ENCODE measurements at regions not wholly inside any gene's neighbourhood (a gene's known extent, or its start where the extent isn't known, plus 50 kb on each side); places are given as distances from the start of the nearest gene placed in this dataset.

DNA sequence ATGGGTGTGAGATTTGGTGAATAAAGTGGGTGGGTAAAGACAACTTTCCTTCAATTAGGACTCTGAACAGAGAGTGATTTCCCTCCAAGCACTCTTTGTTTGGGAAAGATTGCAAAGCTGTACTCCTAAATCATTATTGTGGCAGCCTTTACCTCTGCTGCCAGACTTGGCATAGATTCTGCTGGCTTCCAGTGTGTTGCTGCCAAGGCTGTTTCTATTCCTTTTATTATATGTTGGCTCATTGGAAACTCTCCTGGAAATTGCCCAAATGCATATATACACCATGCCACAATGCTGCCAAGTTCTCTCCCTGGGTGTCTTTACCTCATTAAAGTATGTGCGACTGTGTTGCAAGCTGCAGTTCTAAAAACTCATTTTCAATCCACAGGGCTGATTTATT is 668.0 kb downstream of the MRPL39 start:
- DNase-seq (ENCODE audit: extremely low read depth, low read depth), result no peak

DNA sequence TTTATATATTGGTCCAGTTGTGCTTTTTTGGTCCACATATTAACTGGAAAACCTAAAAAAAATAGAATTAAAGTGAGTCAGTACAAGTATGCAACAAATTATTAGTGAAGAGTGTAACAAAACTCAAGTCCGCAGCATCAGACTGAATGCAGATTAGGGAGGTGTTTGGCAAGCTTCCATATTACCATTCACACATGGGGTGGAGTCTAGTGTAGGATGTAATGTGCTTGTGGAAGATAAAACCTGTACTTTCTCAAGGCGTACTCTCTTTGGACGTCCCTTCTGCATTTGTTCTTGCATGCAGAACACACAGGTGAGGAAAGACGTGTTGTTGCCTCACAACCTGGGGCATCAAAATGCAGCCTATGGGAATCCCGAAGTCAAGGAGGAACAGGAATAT is 668.7 kb downstream of the MRPL39 start:
- no peak for DNase-seq (ENCODE audit: extremely low read depth, low read depth)

DNA sequence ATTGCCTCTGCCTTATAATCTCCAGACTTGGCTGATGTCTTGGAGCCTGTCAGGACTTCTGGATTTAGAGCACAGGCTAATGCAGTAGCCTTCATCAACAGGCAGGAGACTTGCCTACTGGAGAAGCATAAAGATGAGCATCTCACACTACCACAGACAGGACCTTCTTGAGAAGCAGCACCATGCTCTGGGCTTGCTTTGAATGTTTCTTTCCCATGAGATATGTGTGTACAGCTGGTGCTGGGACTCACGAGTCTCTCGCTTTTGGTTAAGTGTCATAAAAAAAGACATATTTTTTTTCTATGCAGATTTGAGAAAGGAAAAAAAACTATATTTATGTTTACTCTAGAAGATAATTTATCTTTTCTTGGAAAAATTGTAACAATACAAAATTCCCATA is 671.3 kb downstream of the MRPL39 start:
- no peak for DNase-seq (ENCODE audit: extremely low read depth, low read depth)

DNA sequence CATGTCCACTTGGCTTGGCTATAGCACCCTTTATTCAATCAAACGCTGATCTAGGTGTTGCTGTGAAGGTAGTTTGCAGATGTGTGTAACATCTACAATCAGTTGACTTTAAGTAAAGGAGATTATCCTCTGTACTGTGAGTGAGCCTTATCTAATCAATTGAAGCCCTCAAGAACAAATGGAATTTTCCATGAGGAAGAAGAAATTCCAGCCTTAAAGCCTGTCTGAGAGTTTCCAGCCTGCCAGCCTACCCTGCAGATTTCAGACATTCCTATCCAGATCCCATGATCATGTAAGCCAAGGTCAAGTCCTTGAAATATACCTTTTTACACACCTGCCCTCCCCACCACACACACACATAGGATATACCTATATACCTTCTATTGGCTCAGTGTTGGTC is 696.7 kb downstream of the MRPL39 start:
- DNase-seq (ENCODE audit: extremely low read depth, low read depth), result no peak

DNA sequence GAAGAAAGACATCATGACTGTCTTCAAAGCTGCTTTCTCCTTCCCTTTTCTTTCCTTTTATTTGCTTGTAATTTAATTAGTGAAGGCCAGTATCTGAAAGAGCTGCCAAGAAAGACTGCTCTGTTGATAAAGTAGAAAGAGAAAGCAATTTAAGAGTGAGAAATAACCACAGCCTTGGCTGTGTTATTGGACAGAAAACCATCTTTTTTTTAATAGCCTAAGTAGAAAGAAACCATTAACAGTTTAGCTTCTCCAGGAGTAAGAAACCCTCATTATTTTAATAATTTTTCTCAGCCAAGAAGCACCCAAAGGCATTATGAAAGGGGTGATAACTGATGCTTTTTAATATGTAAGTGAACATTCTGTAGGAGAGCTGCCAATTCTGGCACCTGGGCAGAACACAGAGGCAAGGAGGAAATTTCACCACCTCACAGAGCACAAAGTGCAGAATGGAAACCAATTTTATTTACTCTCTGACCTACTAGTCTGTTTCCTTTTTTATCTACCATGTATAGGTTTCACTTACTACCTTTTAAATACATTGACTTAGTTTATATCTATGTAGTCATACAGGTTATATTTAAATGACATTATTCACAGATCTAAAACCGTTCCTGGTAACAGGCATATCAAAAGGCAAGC is 703.2 kb downstream of the MRPL39 start:
- no peak for DNase-seq (ENCODE audit: extremely low read depth, low read depth)

GRCh38 chr21:24899138-24899537 is 708.1 kb downstream of the MRPL39 start:
- no peak for DNase-seq (ENCODE audit: extremely low read depth, low read depth)

DNA sequence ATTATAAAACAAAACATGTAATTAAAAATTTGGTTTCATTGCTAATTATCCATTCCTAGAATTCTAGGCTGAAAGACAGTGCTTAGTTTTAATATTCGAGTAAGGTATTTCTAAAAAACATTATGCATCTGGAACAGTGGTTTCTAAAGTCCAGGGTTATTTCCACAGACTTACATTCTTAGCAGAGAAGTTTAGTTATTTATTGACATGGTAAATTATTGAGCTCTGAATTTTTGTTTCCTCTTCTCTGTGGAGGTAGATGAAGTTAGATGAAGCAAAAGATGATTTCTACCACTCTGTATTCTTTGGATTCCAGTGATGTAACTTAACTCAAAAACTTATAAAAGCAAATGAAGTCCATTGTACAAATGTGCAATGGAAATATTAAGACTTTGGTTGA is 709.4 kb downstream of the MRPL39 start:
- no peak for DNase-seq (ENCODE audit: extremely low read depth, low read depth)

GRCh38 chr21:24896735-24897124 is 710.6 kb downstream of the MRPL39 start:
- DNase-seq (ENCODE audit: extremely low read depth, low read depth), result no peak

DNA sequence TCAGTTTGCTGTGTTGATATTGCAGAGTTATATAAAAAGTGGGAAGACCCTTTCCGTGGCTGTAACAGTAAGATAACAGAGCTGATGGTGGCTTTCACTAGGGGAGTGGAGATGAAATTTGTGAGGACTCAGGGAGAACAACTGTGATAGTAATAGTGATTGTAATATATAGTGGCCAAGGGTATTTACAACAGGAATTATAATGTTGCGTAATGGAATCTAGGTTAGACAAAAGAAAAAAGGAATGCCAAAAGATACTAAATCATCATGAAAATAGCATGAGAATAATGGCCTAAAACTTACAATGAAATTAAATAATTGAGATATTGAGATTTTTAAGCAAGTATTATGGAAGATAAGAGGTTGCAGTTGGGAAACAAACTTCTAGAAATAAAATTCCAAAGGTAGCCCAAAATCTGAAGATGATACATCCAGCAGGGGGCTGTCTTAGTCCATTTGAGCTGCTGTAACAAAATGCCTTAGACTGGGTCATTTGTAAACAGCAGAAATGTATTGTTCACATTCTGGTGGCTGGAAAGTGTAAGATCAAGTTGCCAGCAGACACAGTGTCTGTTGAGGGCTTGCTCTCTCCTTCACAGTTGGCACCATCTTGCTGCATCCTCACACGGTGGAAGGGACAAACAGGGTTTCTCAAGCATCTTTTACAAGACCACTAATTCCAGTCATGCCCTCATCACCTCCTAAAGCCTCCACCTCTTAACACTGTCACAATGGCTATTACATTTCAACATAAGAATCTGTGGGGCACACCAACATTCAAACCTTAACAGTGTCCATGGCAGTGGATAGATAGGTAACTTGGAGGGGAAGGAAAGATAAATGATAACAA is 711.2 kb downstream of the MRPL39 start:
- peak; percentile 9 for DNase-seq (ENCODE audit: extremely low read depth, low read depth)

GRCh38 chr21:24894324-24894723 is 713.0 kb downstream of the MRPL39 start:
- no peak for DNase-seq (ENCODE audit: extremely low read depth, low read depth)

- DNase-seq (ENCODE audit: extremely low read depth, low read depth), result no peak
These were observed 717.3 kb downstream of the MRPL39 start for GRCh38 chr21:24890021-24890420.

GRCh38 chr21:24881506-24881905 is 725.8 kb downstream of the MRPL39 start:
- DNase-seq (ENCODE audit: extremely low read depth, low read depth), result peak; percentile 18

DNA sequence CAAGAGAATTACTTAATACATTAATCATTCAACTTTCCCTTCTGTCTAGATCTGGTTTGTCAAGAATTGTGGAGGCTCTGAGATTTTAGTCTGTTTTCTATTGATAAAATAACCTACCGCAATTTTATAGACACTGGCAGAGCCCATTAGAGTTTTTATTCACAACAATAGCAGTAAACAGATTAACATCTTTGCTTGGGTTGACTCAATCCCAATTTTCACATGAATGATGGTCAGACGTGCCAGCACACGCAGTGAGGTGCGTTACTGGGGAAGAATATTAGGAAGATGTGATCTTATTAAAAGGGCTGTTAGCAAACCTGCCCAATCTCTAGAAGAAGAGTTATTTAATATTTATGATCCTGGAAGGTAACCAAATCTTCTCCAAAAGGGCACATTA is 736.6 kb downstream of the MRPL39 start:
- no peak for DNase-seq (ENCODE audit: extremely low read depth, low read depth)

- DNase-seq (ENCODE audit: extremely low read depth, low read depth), result no peak
These were observed 737.4 kb downstream of the MRPL39 start for GRCh38 chr21:24869862-24870261.

DNA sequence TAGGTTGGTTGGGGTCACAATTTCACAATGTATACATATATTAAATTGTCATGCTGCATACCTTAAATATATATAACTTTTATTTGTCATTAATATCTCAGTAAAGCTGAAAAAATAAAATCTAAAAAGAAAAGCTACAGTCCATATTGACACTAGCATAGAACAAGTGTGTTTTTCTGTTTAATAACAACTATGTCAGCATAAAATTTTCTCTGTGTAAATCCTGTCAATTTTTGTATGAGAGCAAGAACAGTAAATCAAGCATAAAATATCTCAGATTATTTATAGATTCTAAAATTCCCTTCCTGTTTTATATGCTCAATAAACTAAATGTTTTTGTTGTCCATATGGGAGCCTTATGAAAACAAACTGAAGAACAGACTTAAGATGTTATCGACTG is 739.2 kb downstream of the MRPL39 start:
- DNase-seq (ENCODE audit: extremely low read depth, low read depth), result no peak

DNA sequence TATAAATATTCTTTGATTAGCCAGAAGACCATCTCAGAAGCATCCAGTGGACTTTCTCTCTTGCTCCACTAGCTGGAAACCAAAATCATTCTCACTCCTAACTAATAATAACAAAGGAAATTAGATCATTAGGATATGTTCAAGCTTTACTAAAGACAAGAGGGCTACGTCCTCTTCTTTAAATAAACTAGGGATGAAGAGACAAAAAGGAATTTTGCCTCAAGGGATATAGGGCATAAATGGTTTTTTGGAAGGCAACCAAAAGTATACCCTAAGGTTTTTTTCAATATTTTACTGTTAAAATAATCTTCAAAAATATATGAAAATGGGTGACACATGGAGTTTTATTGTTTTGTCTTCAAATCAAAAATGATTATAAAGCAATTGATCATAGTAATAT is 745.8 kb downstream of the MRPL39 start:
- DNase-seq (ENCODE audit: extremely low read depth, low read depth), result no peak

DNA sequence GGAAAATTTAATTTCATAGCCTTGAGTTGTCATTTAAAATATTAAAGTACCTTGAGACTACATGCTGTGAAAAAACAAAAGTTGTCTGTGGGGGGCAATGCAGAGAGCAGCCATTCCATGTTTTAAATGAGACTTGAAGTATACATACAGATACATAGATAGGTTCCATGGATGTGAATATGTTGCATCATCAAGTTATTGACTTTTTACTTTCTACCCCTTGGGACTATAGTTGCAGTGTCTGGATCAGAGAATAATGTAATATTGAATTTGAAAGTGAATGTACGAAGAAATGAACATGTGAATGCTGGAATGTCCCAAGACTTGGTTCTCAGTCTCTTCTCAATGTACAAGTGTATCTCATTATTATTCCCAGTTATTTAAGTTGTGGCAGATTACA is 751.0 kb downstream of the MRPL39 start:
- no peak for DNase-seq (ENCODE audit: extremely low read depth, low read depth)

DNA sequence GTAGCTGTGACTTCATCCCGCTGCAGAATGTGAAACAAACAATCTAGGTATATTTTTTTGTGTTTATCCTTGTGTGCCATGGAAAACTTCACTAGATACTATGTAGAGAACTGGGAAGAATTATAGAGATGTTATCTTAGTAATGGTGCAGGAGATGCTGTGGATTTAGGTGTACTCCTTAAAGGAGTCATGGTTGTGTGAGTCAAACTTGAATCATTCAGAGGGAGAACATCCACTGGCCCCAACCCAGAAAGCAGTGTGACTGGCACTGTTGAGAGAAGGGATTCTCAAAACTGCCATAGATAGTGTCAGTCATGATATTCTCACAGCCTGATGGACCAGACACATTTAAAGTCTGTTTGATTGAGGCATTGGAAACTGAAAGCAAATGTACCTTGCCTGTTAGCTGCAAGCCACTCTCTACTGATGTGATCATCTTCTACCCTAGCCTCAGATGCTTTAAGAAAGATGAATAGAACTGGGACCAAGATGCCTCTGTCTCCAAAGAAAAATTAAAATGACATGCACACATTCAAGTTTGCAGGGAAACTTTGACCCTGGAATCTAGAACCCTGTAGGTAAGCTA is 754.6 kb downstream of the MRPL39 start:
- DNase-seq (ENCODE audit: extremely low read depth, low read depth), result no peak

DNA sequence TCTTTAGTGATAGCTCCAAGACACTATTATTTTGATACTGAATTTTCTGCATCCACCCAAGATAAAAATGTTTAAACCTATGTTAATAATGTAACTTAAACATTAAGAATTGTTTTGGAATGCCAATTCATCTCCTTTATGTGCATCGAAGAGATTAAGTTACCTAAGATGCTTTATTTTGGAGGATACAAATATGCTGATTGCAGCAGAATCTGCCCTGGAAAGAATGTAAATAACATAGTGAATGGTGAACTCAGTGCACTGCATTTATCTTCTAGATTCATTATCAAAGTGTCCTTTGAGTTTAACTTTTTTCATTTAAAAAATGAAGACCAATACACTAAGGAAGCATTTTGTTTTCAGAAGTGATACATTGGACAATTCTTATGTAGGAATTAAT is 757.2 kb downstream of the MRPL39 start:
- no peak for DNase-seq (ENCODE audit: extremely low read depth, low read depth)

DNA sequence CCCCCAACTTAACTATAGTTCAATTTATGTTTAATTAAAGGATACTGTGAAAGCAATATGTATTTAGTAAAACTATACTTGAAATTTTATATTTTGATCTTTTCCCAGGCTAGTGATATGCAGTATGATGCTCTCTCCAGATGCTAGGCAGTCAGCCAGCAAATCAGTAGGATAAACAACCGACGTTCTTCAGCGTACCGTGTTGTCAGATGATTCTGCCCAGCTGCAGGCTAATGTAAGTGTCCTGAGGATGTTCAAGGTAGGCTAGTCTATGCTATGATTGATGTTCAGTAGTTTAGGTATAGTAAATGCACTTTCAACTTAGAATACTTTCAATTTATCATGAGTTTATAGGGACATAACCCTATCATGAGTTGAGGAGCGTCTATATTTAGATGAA is 762.6 kb downstream of the MRPL39 start:
- no peak for DNase-seq (ENCODE audit: extremely low read depth, low read depth)

DNA sequence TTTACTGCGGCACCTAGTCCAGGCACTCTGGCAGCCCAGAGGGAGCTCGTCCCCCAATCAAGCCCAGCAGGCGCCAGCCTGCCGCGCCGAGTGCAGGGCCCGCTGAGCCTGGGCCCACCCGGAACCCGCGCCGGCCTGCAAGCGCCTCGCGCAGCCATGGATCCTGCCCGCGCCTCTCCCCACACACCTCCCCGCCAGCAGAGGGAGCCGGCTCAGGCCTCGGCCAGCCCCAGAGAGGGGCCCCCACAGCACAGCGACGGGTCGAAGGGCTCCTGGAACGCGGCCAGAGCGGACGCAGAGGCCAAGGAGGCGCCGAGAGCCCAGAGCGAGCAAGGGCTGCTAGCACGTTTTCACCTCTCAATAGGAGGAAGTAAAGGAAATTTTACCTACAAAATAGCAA is 767.0 kb downstream of the MRPL39 start:
- no peak for DNase-seq (ENCODE audit: extremely low read depth, low read depth)

DNA sequence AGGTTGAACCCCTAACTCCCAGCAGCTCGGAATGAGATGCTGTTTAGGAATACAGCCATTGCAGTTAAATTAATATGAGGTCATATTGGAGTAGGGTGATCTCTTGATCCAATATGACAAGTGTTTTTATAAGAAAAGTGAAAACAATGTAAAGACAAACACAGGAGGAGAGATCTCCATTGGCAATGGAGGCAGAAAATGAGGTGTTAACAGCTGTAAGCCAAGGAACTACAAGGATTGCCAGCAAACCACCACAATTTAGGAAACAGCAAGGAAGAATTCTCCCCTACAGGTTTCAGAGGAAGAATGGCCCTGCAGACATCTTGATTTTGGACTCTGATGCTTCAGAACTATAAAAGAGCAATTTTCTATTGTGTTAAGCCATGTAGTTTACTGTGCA is 774.3 kb downstream of the MRPL39 start:
- DNase-seq (ENCODE audit: extremely low read depth, low read depth), result no peak
